ENCODE measurements at regions not wholly inside any gene's neighbourhood (a gene's known extent, or its start where the extent isn't known, plus 50 kb on each side); places are given as distances from the start of the nearest gene placed in this dataset.

- no peaks in the 10 kb centered on the region for H3K27me3 ChIP-seq (ENCODE audit: insufficient read depth, low read length, poor library complexity)
- no peaks in the 10 kb centered on the region for H3K4me1 ChIP-seq (ENCODE audit: insufficient read depth, low read length)
- no peak overlapping the region for H3K4me3 ChIP-seq (ENCODE audit: low read depth in 1 of 2, low read length in 2 of 2)
- H2AFZ ChIP-seq (ENCODE audit: low read depth, low read length): no peak overlapping the region
- no peak overlapping the region for H3K4me2 ChIP-seq (ENCODE audit: insufficient read depth, low read length)
- no peaks in the 10 kb centered on the region for H3K36me3 ChIP-seq (ENCODE audit: insufficient read depth, low read length)
- no peaks in the 10 kb centered on the region for H4K20me1 ChIP-seq (ENCODE audit: insufficient read depth, low read length)
- H3K79me2 ChIP-seq (ENCODE audit: insufficient read depth, low read length): no peaks in the 10 kb centered on the region
- no peak overlapping the region for H3K9ac ChIP-seq (ENCODE audit: low read depth, low read length)
- no peak for DNase-seq
- ATAC-seq (ENCODE audit: insufficient read depth, low read depth): no peak
- no peaks in the 10 kb centered on the region for H3K9me3 ChIP-seq (ENCODE audit: insufficient read depth, low read length, severe bottlenecking)
- H3K27ac ChIP-seq (ENCODE audit: low read length): no peak overlapping the region
- TF ChIP-seq EZH2 (IDR thresholded peaks at IDR 0.05; ENCODE audit: borderline replicate concordance, low read depth, low read length, severe bottlenecking) (no peak), CTCF (IDR thresholded peaks at IDR 0.05; ENCODE audit: borderline replicate concordance, extremely low read depth, low read length, poor library complexity, severe bottlenecking) (no peak)
These were observed 120.0 kb upstream of the FHL2 start for GRCh38 chr2:105518897-105519296.

- Histone ChIP-seq H3K27ac (ENCODE audit: low read length) (no peak overlapping the region), H3K79me2 (ENCODE audit: insufficient read depth, low read length) (no peaks in the 10 kb centered on the region), H4K20me1 (ENCODE audit: insufficient read depth, low read length) (no peaks in the 10 kb centered on the region), H3K9me3 (ENCODE audit: insufficient read depth, low read length, severe bottlenecking) (no peaks in the 10 kb centered on the region), H3K27me3 (ENCODE audit: insufficient read depth, low read length, poor library complexity) (peaks cover under 1% of the 10 kb centered on the region), H3K9ac (ENCODE audit: low read depth, low read length) (no peak overlapping the region), H3K4me2 (ENCODE audit: insufficient read depth, low read length) (no peak overlapping the region), H3K4me3 (ENCODE audit: low read depth in 1 of 2, low read length in 2 of 2) (no peak overlapping the region), H3K36me3 (ENCODE audit: insufficient read depth, low read length) (no peaks in the 10 kb centered on the region), H3K4me1 (ENCODE audit: insufficient read depth, low read length) (no peaks in the 10 kb centered on the region), H2AFZ (ENCODE audit: low read depth, low read length) (no peak overlapping the region)
- no peak for TF ChIP-seq EZH2 (IDR thresholded peaks at IDR 0.05; ENCODE audit: borderline replicate concordance, low read depth, low read length, severe bottlenecking)
- TF ChIP-seq CTCF (IDR thresholded peaks at IDR 0.05; ENCODE audit: borderline replicate concordance, extremely low read depth, low read length, poor library complexity, severe bottlenecking): no peak
- DNase-seq: no peak
- no peak for ATAC-seq (ENCODE audit: insufficient read depth, low read depth)
These were observed 119.2 kb upstream of the FHL2 start for GRCh38 chr2:105517814-105518705.

- H3K27ac ChIP-seq (ENCODE audit: low read length): no peak overlapping the region
- no peak overlapping the region for H3K4me2 ChIP-seq (ENCODE audit: insufficient read depth, low read length)
- TF ChIP-seq EZH2 (IDR thresholded peaks at IDR 0.05; ENCODE audit: borderline replicate concordance, low read depth, low read length, severe bottlenecking) (no peak), CTCF (IDR thresholded peaks at IDR 0.05; ENCODE audit: borderline replicate concordance, extremely low read depth, low read length, poor library complexity, severe bottlenecking) (no peak)
- no peaks in the 10 kb centered on the region for H3K4me1 ChIP-seq (ENCODE audit: insufficient read depth, low read length)
- H3K9me3 ChIP-seq (ENCODE audit: insufficient read depth, low read length, severe bottlenecking): no peaks in the 10 kb centered on the region
- peaks cover 6% of the 10 kb centered on the region for H3K27me3 ChIP-seq (ENCODE audit: insufficient read depth, low read length, poor library complexity)
- no peaks in the 10 kb centered on the region for H3K36me3 ChIP-seq (ENCODE audit: insufficient read depth, low read length)
- no peak overlapping the region for H3K4me3 ChIP-seq (ENCODE audit: low read depth in 1 of 2, low read length in 2 of 2)
- H3K79me2 ChIP-seq (ENCODE audit: insufficient read depth, low read length): no peaks in the 10 kb centered on the region
- no peak for DNase-seq
- H2AFZ ChIP-seq (ENCODE audit: low read depth, low read length): no peak overlapping the region
- no peak overlapping the region for H3K9ac ChIP-seq (ENCODE audit: low read depth, low read length)
- H4K20me1 ChIP-seq (ENCODE audit: insufficient read depth, low read length): no peaks in the 10 kb centered on the region
- no peak for ATAC-seq (ENCODE audit: insufficient read depth, low read depth)
These were observed 116.9 kb upstream of the FHL2 start for GRCh38 chr2:105515581-105516415.
